NCI-H2107 (cell line): ENCODE measurements at regions not wholly inside any gene's neighbourhood (a gene's known extent, or its start where the extent isn't known, plus 50 kb on each side); places are given as distances from the start of the nearest gene placed in this dataset.
"Not testable (repeated sequence)": the region's sequence is repeated elsewhere in the genome, so short reads cannot be mapped to it uniquely, and the experiment has no call there.

Experiments used
- DNase-seq: peaks from one replicate; lab custom pipeline; 2025; lab: John Stamatoyannopoulos, UW

- no peak for DNase-seq
Observed at GRCh38 chr5:172528440-172528839, 74.1 kb upstream of the SH3PXD2B start.

- no peak for DNase-seq
Observed at GRCh38 chr5:172527559-172527958, 73.2 kb upstream of the SH3PXD2B start.

- DNase-seq: no peak
Observed at GRCh38 chr5:172525996-172526360, 71.7 kb upstream of the SH3PXD2B start.

- DNase-seq: no peak
Observed at GRCh38 chr5:172525307-172525995, 71.1 kb upstream of the SH3PXD2B start.

- no peak for DNase-seq
Observed at GRCh38 chr5:172524573-172525021, 70.3 kb upstream of the SH3PXD2B start.

GRCh38 chr5:172523146-172523745, 68.9 kb upstream of the SH3PXD2B start:
- DNase-seq: no peak

- DNase-seq: no peak
Observed at GRCh38 chr5:172521338-172521932, 67.1 kb upstream of the SH3PXD2B start.

- DNase-seq: no peak
Observed at GRCh38 chr5:172511952-172512351, 57.6 kb upstream of the SH3PXD2B start.

GRCh38 chr5:172509405-172509781, 55.1 kb upstream of the SH3PXD2B start:
- DNase-seq: no peak

- DNase-seq: no peak
Observed at GRCh38 chr5:172508471-172509404, 54.4 kb upstream of the SH3PXD2B start.

GRCh38 chr5:172507485-172507884, 53.2 kb upstream of the SH3PXD2B start:
- DNase-seq: not testable (repeated sequence)

- no peak for DNase-seq
Observed at GRCh38 chr5:172506921-172507320, 52.6 kb upstream of the SH3PXD2B start.

GRCh38 chr5:172506251-172506650, 51.9 kb upstream of the SH3PXD2B start:
- DNase-seq: no peak

- no peak for DNase-seq
Observed at GRCh38 chr5:172505845-172506244, 51.5 kb upstream of the SH3PXD2B start.

GRCh38 chr5:172505403-172505759, 51.1 kb upstream of the SH3PXD2B start:
- DNase-seq: no peak

GRCh38 chr5:172504701-172505402, 50.5 kb upstream of the SH3PXD2B start:
- DNase-seq: no peak

GRCh38 chr5:172503925-172504700, 49.8 kb upstream of the SH3PXD2B start:
- DNase-seq: no peak
